AG09309 (cell line): ENCODE measurements at regions not wholly inside any gene's neighbourhood (a gene's known extent, or its start where the extent isn't known, plus 50 kb on each side); places are given as distances from the start of the nearest gene placed in this dataset.

ENCODE experiments used
- DNase-seq: peaks from one replicate; pipeline ENCODE4 v3.0.0-alpha.2; 2010; ENCODE audit warnings: low read depth
- H3K4me3 ChIP-seq: 2 replicates; pipeline ENCODE4 v1.5.1; 2011; ENCODE audit warnings: mild to moderate bottlenecking, low read depth, low read length, moderate library complexity; ENCODE audit not compliant: control insufficient read depth
- CTCF ChIP-seq: IDR thresholded peaks from 2 replicates; pipeline ENCODE4 v1.5.1; 2011; ENCODE audit warnings: mild to moderate bottlenecking, low read depth, low read length, inconsistent platforms; ENCODE audit not compliant: insufficient read depth, control insufficient read depth; ENCODE audit errors: missing control alignments

- no peak for TF ChIP-seq CTCF
- DNase-seq: no peak
- no peak overlapping the region for H3K4me3 ChIP-seq
Measured at GRCh38 chr1:80842796-80843195, 957.9 kb upstream of the ADGRL2 start.

DNA sequence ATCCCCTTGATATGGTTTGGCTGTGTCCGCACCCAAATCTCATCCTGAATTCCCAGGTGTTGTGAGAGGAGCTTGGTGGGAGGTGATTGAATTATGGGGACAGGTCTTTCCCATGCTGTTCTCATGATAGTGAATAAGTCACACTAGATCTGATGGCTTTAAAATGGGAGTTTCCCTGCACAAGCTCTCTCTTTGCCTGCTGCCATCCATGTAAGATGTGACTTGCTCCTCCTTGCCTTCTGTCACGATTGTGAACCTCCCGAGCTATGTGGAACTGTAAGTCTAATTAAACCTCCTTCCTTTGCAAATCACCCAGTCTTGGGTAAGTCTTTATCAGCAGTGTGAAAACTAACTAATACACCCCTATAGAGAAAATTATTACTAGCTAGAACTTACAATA lies 959.5 kb upstream of the ADGRL2 start:
- TF ChIP-seq CTCF: no peak
- no peak for DNase-seq

GRCh38 chr1:80837066-80837465 lies 963.7 kb upstream of the ADGRL2 start:
- TF ChIP-seq CTCF: no peak
- no peak overlapping the region for H3K4me3 ChIP-seq
- no peak for DNase-seq

More for the DNA sequence above, 959.5 kb upstream of the ADGRL2 start:
- no peak overlapping the region for H3K4me3 ChIP-seq

DNA sequence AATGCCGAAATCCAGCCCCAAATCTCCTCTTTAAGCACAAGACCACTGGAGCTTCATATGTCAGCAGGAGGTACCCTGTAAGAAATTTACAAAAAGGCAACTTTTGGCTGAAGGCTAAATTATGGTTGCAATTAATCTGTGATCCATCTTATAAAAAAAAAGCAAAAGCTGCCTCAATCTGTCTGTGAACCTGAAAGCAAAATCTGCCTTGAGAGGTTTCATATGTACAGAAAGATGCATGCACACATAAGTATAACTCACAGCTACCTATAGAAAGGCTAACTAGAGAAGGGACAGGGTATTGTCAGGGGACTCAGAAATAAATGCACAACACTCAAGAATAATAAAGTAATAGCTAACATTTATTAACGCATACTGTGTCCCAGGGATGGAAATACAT lies 964.2 kb upstream of the ADGRL2 start:
- TF ChIP-seq CTCF: no peak
- DNase-seq: no peak
- H3K4me3 ChIP-seq: no peak overlapping the region

- TF ChIP-seq CTCF: no peak
- H3K4me3 ChIP-seq: no peak overlapping the region
- no peak for DNase-seq
Measured at GRCh38 chr1:80827666-80828065, 973.1 kb upstream of the ADGRL2 start.

GRCh38 chr1:80825067-80825466 lies 975.7 kb upstream of the ADGRL2 start:
- DNase-seq: no peak
- TF ChIP-seq CTCF: no peak
- H3K4me3 ChIP-seq: no peak overlapping the region

GRCh38 chr1:80818211-80818610 lies 982.5 kb upstream of the ADGRL2 start:
- no peak overlapping the region for H3K4me3 ChIP-seq
- TF ChIP-seq CTCF: no peak
- DNase-seq: no peak
